WI38 (cell line): ENCODE measurements at regions not wholly inside any gene's neighbourhood (a gene's known extent, or its start where the extent isn't known, plus 50 kb on each side); places are given as distances from the start of the nearest gene placed in this dataset.

Experiments used
- H3K4me3 ChIP-seq: 2 replicates; pipeline ENCODE4 v1.5.1; 2011; ENCODE audit warnings: low read depth, mild to moderate bottlenecking, control low read depth, low read length
- TF ChIP-seq, protein P1 (sequence below): IDR thresholded peaks from 2 replicates; pipeline ENCODE4 v1.5.1; 2012; ENCODE audit warnings: low read depth, mild to moderate bottlenecking, control low read depth, low read length

DNA sequence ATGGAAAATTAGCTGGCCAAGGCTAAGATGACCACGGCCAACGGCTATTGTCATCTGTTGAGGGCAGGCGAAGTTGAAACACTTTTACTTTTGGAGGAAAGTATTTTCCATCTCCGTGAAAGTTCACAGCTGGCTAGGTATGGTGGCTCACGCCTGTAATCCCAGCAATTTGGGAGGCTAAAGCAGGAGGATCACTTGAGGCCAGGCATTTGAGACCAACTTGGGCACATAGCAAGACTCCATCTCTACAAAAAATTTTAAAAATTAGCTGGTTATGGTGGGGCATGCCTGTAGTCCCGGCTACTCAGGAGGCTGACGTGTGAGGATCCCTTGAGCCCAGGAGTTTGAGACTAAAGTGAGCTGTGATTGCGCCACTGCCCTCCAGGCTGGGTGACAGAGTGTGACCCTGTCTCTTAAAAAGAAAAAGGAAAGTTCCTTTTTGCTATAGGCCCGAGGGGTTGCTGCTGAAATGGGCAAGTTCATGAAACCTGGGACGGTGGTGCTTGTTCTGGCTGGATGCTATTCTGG is 85.5 kb upstream of the MKLN1 start:
- no peak overlapping the region for H3K4me3 ChIP-seq
- TF ChIP-seq, protein P1, sequence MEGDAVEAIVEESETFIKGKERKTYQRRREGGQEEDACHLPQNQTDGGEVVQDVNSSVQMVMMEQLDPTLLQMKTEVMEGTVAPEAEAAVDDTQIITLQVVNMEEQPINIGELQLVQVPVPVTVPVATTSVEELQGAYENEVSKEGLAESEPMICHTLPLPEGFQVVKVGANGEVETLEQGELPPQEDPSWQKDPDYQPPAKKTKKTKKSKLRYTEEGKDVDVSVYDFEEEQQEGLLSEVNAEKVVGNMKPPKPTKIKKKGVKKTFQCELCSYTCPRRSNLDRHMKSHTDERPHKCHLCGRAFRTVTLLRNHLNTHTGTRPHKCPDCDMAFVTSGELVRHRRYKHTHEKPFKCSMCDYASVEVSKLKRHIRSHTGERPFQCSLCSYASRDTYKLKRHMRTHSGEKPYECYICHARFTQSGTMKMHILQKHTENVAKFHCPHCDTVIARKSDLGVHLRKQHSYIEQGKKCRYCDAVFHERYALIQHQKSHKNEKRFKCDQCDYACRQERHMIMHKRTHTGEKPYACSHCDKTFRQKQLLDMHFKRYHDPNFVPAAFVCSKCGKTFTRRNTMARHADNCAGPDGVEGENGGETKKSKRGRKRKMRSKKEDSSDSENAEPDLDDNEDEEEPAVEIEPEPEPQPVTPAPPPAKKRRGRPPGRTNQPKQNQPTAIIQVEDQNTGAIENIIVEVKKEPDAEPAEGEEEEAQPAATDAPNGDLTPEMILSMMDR, result no peak

- TF ChIP-seq, protein P1, result no peak
- no peak overlapping the region for H3K4me3 ChIP-seq
Observed at GRCh38 chr7:131244259-131244852, 83.3 kb upstream of the MKLN1 start.

DNA sequence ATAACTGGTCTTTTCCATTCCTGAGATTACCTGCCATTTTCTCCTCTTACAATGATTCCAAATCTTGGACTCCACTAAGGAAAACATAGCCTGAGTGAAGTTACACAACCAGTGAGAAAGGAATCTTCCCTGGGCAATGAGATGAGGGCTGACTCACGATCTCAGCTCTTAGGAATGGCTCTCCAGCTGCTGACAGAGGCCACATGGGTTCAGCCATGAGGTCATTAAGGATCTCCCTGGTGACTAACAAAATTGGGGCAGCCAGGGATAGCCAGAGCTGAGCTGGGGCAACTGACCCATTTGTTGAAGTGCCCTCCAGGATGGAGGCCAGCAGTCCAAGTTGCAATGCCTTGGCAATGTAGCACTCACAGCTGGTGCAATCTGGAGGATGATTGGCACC is 78.7 kb upstream of the MKLN1 start:
- H3K4me3 ChIP-seq, result no peak overlapping the region
- TF ChIP-seq, protein P1, result no peak

DNA sequence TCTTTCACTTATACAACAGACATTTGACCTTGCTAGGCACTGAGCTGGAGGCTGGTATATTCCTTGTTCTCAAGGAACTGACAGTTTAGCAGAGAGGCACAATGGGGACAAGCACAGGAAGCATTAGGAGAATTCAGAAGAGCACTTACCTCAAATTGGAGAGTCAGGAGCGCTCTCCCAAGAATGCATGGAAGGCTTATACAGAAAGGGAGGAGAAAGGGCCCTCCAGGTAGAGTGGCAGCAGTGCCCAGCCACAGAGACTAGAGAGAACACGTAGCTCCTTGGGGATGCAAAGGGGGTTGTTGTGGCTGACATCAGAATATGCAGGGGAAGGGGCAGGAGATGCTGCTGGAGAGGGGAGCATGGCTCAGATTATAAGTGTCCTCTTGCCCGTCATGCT is 78.2 kb upstream of the MKLN1 start:
- TF ChIP-seq, protein P1, result no peak
- H3K4me3 ChIP-seq, result no peak overlapping the region

DNA sequence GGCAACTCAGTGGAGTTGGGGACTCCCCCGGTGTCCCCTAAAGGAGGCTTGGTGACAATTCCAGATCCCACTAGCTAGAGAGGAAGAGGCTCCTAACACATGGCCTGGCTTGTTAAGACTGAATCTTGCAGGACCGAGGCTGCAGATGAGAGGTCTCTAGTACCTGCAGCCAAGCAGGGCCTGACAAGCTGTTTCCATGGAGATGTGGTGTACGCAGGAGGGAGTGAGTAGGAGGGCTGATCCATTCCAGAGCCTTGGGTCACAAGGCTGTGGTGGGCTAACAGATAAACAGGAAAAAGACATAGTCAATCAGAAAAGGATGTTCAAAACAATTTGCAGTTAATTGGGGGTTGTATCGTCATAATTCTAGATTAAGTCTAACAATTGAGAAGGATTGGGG is 77.3 kb upstream of the MKLN1 start:
- H3K4me3 ChIP-seq, result no peak overlapping the region

DNA sequence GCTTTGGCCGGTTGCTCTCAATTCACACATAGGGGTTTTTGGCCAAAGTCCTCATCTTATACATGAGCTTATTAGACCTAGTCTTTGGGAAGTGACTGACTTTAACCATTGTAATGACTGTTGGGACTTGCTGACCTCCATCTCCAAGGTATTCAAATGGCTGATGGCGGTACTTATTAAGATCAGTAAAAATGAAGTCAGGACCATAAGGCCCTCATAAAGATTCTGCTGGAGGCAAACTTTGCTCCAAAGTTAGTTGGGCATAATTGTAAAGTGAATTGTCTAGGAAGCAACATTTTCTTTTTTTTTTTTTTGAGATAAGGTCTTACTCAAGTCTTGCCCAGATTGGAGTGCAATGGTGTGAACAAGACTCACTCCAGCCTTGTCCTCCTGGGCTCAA is 76.3 kb upstream of the MKLN1 start:
- TF ChIP-seq, protein P1, result no peak

More for the DNA sequence above, 77.3 kb upstream of the MKLN1 start:
- TF ChIP-seq, protein P1, result no peak

GRCh38 chr7:131252976-131253375 is 74.7 kb upstream of the MKLN1 start:
- no peak overlapping the region for H3K4me3 ChIP-seq
- TF ChIP-seq, protein P1, result no peak

More for the DNA sequence above, 76.3 kb upstream of the MKLN1 start:
- no peak overlapping the region for H3K4me3 ChIP-seq
